Osteocyte (in vitro differentiated cells): ENCODE measurements at regions not wholly inside any gene's neighbourhood (a gene's known extent, or its start where the extent isn't known, plus 50 kb on each side); places are given as distances from the start of the nearest gene placed in this dataset.

Experiments used
- DNase-seq: peaks from one replicate; pipeline ENCODE4 v3.0.0; 2021; ENCODE audit warnings: mixed read lengths; ENCODE audit not compliant: unreplicated experiment; ENCODE audit errors: extremely low spot score
- H3K27ac Mint-ChIP-seq: one replicate; pipeline ENCODE4 v1.8.0; 2021; ENCODE audit warnings: mild to moderate bottlenecking, mixed read lengths; ENCODE audit not compliant: unreplicated experiment
- H3K27me3 Mint-ChIP-seq: one replicate; pipeline ENCODE4 v1.8.0; 2021; ENCODE audit warnings: mixed read lengths; ENCODE audit not compliant: unreplicated experiment
- H3K36me3 Mint-ChIP-seq: one replicate; pipeline ENCODE4 v1.8.0; 2021; ENCODE audit warnings: mixed read lengths; ENCODE audit not compliant: unreplicated experiment
- H3K4me1 Mint-ChIP-seq: one replicate; pipeline ENCODE4 v1.8.0; 2021; ENCODE audit warnings: mixed read lengths; ENCODE audit not compliant: unreplicated experiment
- H3K4me3 Mint-ChIP-seq: one replicate; pipeline ENCODE4 v1.8.0; 2021; ENCODE audit warnings: mild to moderate bottlenecking, moderate library complexity, mixed read lengths; ENCODE audit not compliant: unreplicated experiment
- H3K9me3 Mint-ChIP-seq: one replicate; pipeline ENCODE4 v1.8.0; 2021; ENCODE audit warnings: mixed read lengths; ENCODE audit not compliant: unreplicated experiment
- TF ChIP-seq, protein P1 (sequence below): fragments of 200-600 bp; sonication (generic); IDR thresholded peaks from 2 replicates; pipeline ENCODE4 v1.5.0; 2021; ENCODE audit warnings: antibody characterized with exemption, mild to moderate bottlenecking, moderate library complexity

DNA sequence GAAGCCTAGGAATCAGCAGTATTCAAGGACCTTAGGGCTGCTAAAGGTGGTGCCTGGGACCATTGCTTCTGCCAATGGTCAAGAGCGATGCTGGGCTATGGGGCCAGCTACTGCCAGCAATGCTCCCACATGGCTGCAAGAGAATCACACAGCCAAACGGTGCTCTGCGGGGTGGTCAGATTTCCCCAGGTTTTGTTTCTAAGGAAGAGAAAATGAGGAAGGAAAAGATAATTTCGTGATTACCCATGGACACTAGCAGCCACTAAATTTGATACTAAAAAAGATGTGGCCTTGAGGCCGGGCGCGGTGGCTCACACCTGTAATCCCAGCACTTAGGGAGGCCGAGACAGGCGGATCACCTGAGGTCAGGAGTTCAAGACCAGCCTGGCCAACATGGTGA is 83.0 kb downstream of the LYZL2 start:
- no peak overlapping the region for H3K27ac Mint-ChIP-seq
- peaks cover 9% of the 10 kb centered on the region for H3K27me3 Mint-ChIP-seq
- no peak overlapping the region for H3K4me3 Mint-ChIP-seq
- no peaks in the 10 kb centered on the region for H3K4me1 Mint-ChIP-seq
- no peaks in the 10 kb centered on the region for H3K9me3 Mint-ChIP-seq
- no peak for DNase-seq
- H3K36me3 Mint-ChIP-seq, result no peaks in the 10 kb centered on the region
- TF ChIP-seq, protein P1, sequence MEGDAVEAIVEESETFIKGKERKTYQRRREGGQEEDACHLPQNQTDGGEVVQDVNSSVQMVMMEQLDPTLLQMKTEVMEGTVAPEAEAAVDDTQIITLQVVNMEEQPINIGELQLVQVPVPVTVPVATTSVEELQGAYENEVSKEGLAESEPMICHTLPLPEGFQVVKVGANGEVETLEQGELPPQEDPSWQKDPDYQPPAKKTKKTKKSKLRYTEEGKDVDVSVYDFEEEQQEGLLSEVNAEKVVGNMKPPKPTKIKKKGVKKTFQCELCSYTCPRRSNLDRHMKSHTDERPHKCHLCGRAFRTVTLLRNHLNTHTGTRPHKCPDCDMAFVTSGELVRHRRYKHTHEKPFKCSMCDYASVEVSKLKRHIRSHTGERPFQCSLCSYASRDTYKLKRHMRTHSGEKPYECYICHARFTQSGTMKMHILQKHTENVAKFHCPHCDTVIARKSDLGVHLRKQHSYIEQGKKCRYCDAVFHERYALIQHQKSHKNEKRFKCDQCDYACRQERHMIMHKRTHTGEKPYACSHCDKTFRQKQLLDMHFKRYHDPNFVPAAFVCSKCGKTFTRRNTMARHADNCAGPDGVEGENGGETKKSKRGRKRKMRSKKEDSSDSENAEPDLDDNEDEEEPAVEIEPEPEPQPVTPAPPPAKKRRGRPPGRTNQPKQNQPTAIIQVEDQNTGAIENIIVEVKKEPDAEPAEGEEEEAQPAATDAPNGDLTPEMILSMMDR, result no peak

DNA sequence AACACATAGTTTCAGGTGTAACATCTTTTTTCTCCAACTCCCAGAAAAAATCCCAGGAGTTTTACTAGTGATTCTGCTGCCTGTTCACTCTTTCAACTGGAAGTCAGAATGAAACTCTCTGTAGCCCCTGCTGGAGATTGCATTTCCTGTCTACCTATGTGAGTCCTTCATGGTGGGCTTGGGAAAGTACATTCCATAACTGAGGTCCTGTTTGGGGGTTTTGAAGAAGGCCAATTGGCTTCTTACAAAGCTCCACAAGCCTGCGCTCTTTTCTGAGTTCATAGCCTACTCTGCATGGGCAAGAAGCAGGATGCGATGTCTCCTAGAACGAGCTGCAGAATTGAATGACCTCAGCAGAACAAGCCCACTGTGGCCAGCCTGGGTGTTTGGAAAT is 86.7 kb downstream of the LYZL2 start:
- no peak for DNase-seq
- TF ChIP-seq, protein P1, result no peak
- Mint-ChIP-seq H3K4me3 (no peak overlapping the region), H3K27me3 (peaks cover 14% of the 10 kb centered on the region), H3K4me1 (peaks cover 6% of the 10 kb centered on the region), H3K9me3 (no peaks in the 10 kb centered on the region), H3K36me3 (no peaks in the 10 kb centered on the region), H3K27ac (no peak overlapping the region)

DNA sequence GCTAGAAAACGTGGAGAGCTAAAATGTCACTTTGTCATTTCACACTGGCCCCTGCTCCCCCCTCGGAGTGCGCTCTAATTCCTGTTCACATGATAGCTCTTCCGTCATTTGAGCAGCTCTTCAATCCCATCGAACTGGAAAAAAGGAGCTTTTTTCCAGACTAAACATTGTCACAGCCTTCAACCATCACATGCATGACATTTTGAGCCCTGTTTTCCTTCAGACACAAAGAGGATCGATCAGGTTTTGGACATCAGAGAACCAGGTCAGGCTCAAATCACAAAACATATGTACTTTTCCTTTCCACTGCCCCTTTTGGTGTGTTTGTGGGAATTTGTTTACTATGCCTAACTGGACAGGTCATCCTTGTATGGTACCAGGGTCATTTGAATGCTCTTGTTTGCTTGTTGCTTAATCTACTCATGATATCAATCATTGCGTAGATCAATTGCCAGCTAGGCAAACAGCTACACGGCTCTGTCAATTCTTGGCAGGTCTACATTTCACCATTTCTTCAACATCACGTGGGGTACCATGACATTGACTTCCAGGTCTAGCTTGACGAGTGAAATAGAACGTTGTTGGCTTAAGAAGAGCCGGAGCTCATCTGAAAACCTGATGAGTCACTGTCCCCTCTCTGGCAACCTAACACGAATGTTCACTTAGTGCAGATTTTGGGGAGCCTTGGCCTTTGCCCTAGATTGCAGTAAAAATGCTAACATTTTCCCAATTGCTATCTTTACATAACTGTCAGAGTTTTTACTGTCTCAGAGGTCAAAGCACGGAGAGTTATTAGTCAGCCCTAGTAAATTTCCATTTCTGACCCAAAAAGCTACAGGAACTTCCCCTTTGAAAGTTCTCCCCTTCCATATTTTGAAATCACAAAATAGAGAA is 87.3 kb downstream of the LYZL2 start:
- H3K4me1 Mint-ChIP-seq, result peaks cover 8% of the 10 kb centered on the region
- TF ChIP-seq, protein P1, result no peak
- no peak overlapping the region for H3K27ac Mint-ChIP-seq
- no peak for DNase-seq
- H3K4me3 Mint-ChIP-seq, result no peak overlapping the region
- H3K27me3 Mint-ChIP-seq, result peaks cover 14% of the 10 kb centered on the region
- H3K9me3 Mint-ChIP-seq, result no peaks in the 10 kb centered on the region
- H3K36me3 Mint-ChIP-seq, result no peaks in the 10 kb centered on the region

DNA sequence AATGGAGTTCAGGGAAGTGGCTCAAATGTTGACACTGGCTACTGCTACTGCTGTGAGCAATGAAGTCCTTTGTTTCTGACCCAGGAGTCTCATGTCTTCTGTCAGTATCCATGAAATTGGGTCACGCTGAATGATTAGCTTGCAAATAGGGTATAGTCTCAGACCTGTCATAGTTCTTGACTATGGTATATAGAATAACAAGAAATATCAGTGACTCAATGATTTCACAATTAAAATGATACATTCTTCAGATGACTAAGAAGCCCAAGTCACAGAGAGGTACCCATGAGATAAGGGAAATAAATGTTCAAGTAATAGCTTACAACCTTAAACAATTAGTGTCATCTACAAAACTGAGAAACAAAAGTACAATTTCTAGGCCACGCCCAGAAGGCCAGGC is 89.3 kb downstream of the LYZL2 start:
- no peak for DNase-seq

DNA sequence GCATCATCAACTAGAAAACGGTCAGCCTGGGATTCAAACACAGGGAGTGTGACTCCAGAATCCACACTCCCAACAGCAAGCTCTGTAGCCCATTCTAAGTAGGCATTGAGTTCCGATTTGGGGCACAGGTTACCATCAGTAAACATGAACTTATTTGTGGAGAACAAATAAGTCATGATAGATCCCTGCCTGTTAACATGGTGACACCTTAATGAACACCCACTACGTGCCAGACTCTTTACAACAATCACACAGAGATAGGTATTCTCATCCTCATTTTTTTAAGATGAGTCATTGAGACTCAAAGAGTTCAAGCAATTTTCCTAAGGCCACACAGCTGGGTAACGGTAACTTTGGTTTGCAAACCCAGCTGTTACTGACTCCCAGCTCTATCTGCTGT is 91.5 kb downstream of the LYZL2 start:
- H3K27ac Mint-ChIP-seq, result no peak overlapping the region
- H3K9me3 Mint-ChIP-seq, result no peaks in the 10 kb centered on the region
- H3K36me3 Mint-ChIP-seq, result no peaks in the 10 kb centered on the region
- no peak for DNase-seq
- H3K4me1 Mint-ChIP-seq, result peaks cover 8% of the 10 kb centered on the region
- TF ChIP-seq, protein P1, result no peak
- peaks cover 24% of the 10 kb centered on the region for H3K27me3 Mint-ChIP-seq
- no peak overlapping the region for H3K4me3 Mint-ChIP-seq

More for the DNA sequence above, 89.3 kb downstream of the LYZL2 start:
- Mint-ChIP-seq H3K36me3 (no peaks in the 10 kb centered on the region), H3K27ac (no peak overlapping the region), H3K27me3 (peaks cover 27% of the 10 kb centered on the region), H3K9me3 (no peaks in the 10 kb centered on the region), H3K4me3 (no peak overlapping the region), H3K4me1 (peaks cover 8% of the 10 kb centered on the region)
- TF ChIP-seq, protein P1, result no peak
